ENCODE measurements at regions not wholly inside any gene's neighbourhood (a gene's known extent, or its start where the extent isn't known, plus 50 kb on each side); places are given as distances from the start of the nearest gene placed in this dataset.
A peak's percentile ranks its signal among the peaks of the same experiment; 100 is the strongest.

DNA sequence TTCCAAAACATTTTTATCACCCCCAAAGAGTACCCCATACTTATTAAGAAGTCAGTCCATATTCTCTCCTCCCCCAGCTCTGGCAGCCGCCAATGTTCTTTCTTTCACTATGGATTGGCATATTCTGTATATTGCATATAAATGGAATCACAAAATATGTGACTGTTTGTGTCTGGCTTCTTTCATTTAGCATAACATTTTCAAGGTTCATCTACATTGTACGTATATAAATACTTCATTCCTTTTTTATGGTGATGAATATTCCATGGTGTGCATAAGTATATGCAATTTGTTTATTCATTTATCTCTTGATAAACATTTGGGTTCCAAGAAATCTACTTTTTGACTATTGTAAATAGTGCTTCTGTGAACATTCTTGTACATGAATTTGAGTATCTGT lies 653.1 kb downstream of the XPNPEP1 start:
- H2AFZ ChIP-seq (ENCODE audit: low read length), result no peak overlapping the region
- no peak overlapping the region for H2AK5ac ChIP-seq (ENCODE audit: insufficient read length, low read length)
- no peak overlapping the region for H3K23ac ChIP-seq (ENCODE audit: insufficient read length, low read depth, low read length)
- H3K27ac Mint-ChIP-seq, result no peak overlapping the region
- H2BK120ac ChIP-seq (ENCODE audit: low read depth, low read length, poor library complexity, severe bottlenecking), result peak overlapping the region; percentile 77
- no peaks in the 10 kb centered on the region for H3K79me1 ChIP-seq (ENCODE audit: insufficient read depth, low read depth, low read length, poor library complexity, severe bottlenecking)
- no peak overlapping the region for H3K27ac ChIP-seq (ENCODE audit: insufficient read length, low read depth, low read length)
- no peaks in the 10 kb centered on the region for H3K23me2 ChIP-seq (ENCODE audit: insufficient read length, low read depth, low read length, poor library complexity, severe bottlenecking)
- no peaks in the 10 kb centered on the region for H3K9me3 ChIP-seq (ENCODE audit: control insufficient read depth, low read depth, low read length)
- no peak overlapping the region for H2BK5ac ChIP-seq (ENCODE audit: insufficient read length, low read length)
- DNase-seq, result no peak
- no peaks in the 10 kb centered on the region for H3K79me2 ChIP-seq (ENCODE audit: insufficient read depth, low read length)
- H3K27me3 ChIP-seq (ENCODE audit: insufficient read depth, low read length), result no peaks in the 10 kb centered on the region
- H3K4me2 ChIP-seq (ENCODE audit: insufficient read depth, insufficient read length, low read length), result no peak overlapping the region
- TF ChIP-seq, protein P1, sequence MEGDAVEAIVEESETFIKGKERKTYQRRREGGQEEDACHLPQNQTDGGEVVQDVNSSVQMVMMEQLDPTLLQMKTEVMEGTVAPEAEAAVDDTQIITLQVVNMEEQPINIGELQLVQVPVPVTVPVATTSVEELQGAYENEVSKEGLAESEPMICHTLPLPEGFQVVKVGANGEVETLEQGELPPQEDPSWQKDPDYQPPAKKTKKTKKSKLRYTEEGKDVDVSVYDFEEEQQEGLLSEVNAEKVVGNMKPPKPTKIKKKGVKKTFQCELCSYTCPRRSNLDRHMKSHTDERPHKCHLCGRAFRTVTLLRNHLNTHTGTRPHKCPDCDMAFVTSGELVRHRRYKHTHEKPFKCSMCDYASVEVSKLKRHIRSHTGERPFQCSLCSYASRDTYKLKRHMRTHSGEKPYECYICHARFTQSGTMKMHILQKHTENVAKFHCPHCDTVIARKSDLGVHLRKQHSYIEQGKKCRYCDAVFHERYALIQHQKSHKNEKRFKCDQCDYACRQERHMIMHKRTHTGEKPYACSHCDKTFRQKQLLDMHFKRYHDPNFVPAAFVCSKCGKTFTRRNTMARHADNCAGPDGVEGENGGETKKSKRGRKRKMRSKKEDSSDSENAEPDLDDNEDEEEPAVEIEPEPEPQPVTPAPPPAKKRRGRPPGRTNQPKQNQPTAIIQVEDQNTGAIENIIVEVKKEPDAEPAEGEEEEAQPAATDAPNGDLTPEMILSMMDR (conservative IDR thresholded peaks at IDR 0.05), result no peak
- no peak overlapping the region for H4K5ac ChIP-seq (ENCODE audit: insufficient read length, low read depth, low read length)
- no peak overlapping the region for H3K4me3 Mint-ChIP-seq
- H3K56ac ChIP-seq (ENCODE audit: insufficient read length, low read depth, low read length), result no peak overlapping the region
- no peak overlapping the region for H3K14ac ChIP-seq (ENCODE audit: insufficient read depth, low read length)
- H2BK12ac ChIP-seq (ENCODE audit: insufficient read length, low read depth, low read length), result no peak overlapping the region
- H3K9ac ChIP-seq (ENCODE audit: extremely low read depth, insufficient read length, low read length), result no peak overlapping the region
- H2BK15ac ChIP-seq (ENCODE audit: low read depth, low read length), result no peak overlapping the region
- H4K20me1 ChIP-seq (ENCODE audit: control insufficient read depth, insufficient read depth, insufficient read length), result no peaks in the 10 kb centered on the region
- H3K27me3 Mint-ChIP-seq (ENCODE audit: low read depth), result no peaks in the 10 kb centered on the region
- H3K4me1 Mint-ChIP-seq, result peaks cover 11 to 12% of the 10 kb centered on the region in 2 experiments
- no peak overlapping the region for H3K4ac ChIP-seq (ENCODE audit: low read depth, low read length)
- H2BK20ac ChIP-seq (ENCODE audit: low read depth, low read length, poor library complexity, severe bottlenecking), result no peak overlapping the region
- H3K4me1 ChIP-seq (ENCODE audit: insufficient read depth, low read length), result no peaks in the 10 kb centered on the region; the same call in 1 of the 2 replicates
- H3K9me3 Mint-ChIP-seq, result peaks cover 0 to 2% of the 10 kb centered on the region in 2 experiments; a peak in 3 of 5 replicates
- no peaks in the 10 kb centered on the region; a peak in 1 of 7 replicates for H3K36me3 Mint-ChIP-seq (ENCODE audit: insufficient read depth in 1 of 3, low read depth in 3 of 3)
- H3K18ac ChIP-seq (ENCODE audit: insufficient read length, low read depth, low read length), result no peak overlapping the region
- no CpG with 5 or more reads among the region's 2 CpGs for WGBS (ENCODE audit: extremely low coverage, insufficient read length, low lambda C conversion rate)
- no peak overlapping the region for H3T11ph ChIP-seq (ENCODE audit: low read length)
- H4K8ac ChIP-seq (replicated peaks; ENCODE audit: insufficient read length, low read depth, low read length), result no peak overlapping the region
- H4K91ac ChIP-seq (ENCODE audit: insufficient read length, low read depth, low read length), result no peak overlapping the region

Data from H9 (cell line).